HUDEP-2 (cell line): ENCODE measurements at regions not wholly inside any gene's neighbourhood (a gene's known extent, or its start where the extent isn't known, plus 50 kb on each side); places are given as distances from the start of the nearest gene placed in this dataset.

Source experiments
- DNase-seq, 76 experiments: peaks; one replicate each; lab custom pipeline; 2025; ENCODE audit not compliant: unreplicated experiment in 76 of 76; lab: John Stamatoyannopoulos, UW

- DNase-seq: no peak
Measured at GRCh38 chr1:193340331-193340730, 153.9 kb upstream of the B3GALT2 start.

- DNase-seq: no peak
Measured at GRCh38 chr1:193339401-193339800, 153.0 kb upstream of the B3GALT2 start.

GRCh38 chr1:193338194-193338593, 151.8 kb upstream of the B3GALT2 start:
- no peak for DNase-seq

GRCh38 chr1:193335806-193336428, 149.5 kb upstream of the B3GALT2 start:
- DNase-seq: no peak

- no peak for DNase-seq
Measured at GRCh38 chr1:193333166-193333565, 146.8 kb upstream of the B3GALT2 start.

GRCh38 chr1:193326296-193326695, 139.9 kb upstream of the B3GALT2 start:
- no peak for DNase-seq

- DNase-seq: no peak
Measured at GRCh38 chr1:193325771-193326170, 139.4 kb upstream of the B3GALT2 start.

- no peak for DNase-seq
Measured at GRCh38 chr1:193325042-193325441, 138.6 kb upstream of the B3GALT2 start.

- DNase-seq: no peak
Measured at GRCh38 chr1:193322211-193322610, 135.8 kb upstream of the B3GALT2 start.

- DNase-seq: no peak
Measured at GRCh38 chr1:193321242-193321840, 134.9 kb upstream of the B3GALT2 start.

GRCh38 chr1:193320270-193320669, 133.9 kb upstream of the B3GALT2 start:
- no peak for DNase-seq

- DNase-seq: no peak
Measured at GRCh38 chr1:193318347-193318746, 131.9 kb upstream of the B3GALT2 start.

GRCh38 chr1:193313354-193314140, 127.1 kb upstream of the B3GALT2 start:
- no peak for DNase-seq

- no peak for DNase-seq
Measured at GRCh38 chr1:193312432-193312831, 126.0 kb upstream of the B3GALT2 start.

GRCh38 chr1:193311226-193311948, 125.0 kb upstream of the B3GALT2 start:
- DNase-seq: no peak

- no peak for DNase-seq
Measured at GRCh38 chr1:193310564-193310963, 124.2 kb upstream of the B3GALT2 start.

- no peak for DNase-seq
Measured at GRCh38 chr1:193309936-193310475, 123.6 kb upstream of the B3GALT2 start.

- peak in 8 of 76 experiments; percentile 3 to 63 (median 33) for DNase-seq
Measured at GRCh38 chr1:193308438-193308837, 122.0 kb upstream of the B3GALT2 start.

- DNase-seq: no peak
Measured at GRCh38 chr1:193306430-193306829, 120.0 kb upstream of the B3GALT2 start.
